MM.1S (cell line): ENCODE measurements at regions not wholly inside any gene's neighbourhood (a gene's known extent, or its start where the extent isn't known, plus 50 kb on each side); places are given as distances from the start of the nearest gene placed in this dataset.

Experiments
- DNase-seq: peaks from one replicate; pipeline ENCODE4 v3.0.0-alpha.2; 2015
- H2AFZ ChIP-seq: fragments of 300-600 bp; sonication (generic); 2 replicates; pipeline ENCODE4 v1.6.0; 2016; ENCODE audit warnings: antibody characterized with exemption, low read length
- H3F3A ChIP-seq: fragments of 300-600 bp; sonication (generic); 2 replicates; pipeline ENCODE4 v1.6.1; 2016; ENCODE audit warnings: mild to moderate bottlenecking, antibody characterized with exemption, low read length, moderate library complexity, mixed read lengths; ENCODE audit not compliant: insufficient read depth
- H3K27ac ChIP-seq: fragments of 300-600 bp; sonication (generic); 2 replicates; pipeline ENCODE4 v1.5.1; 2016; ENCODE audit warnings: mild to moderate bottlenecking, low read length
- H3K27me3 ChIP-seq: fragments of 300-600 bp; sonication (generic); replicated peaks from 2 replicates; pipeline ENCODE4 v1.6.0; 2016; ENCODE audit warnings: low read length; ENCODE audit not compliant: insufficient read depth
- H3K36me3 ChIP-seq: fragments of 300-600 bp; sonication (generic); replicated peaks from 2 replicates; pipeline ENCODE4 v1.6.1; 2016; ENCODE audit warnings: mild to moderate bottlenecking, low read length, mixed read lengths; ENCODE audit not compliant: insufficient read depth
- H3K4me1 ChIP-seq: fragments of 300-600 bp; sonication (generic); 2 replicates; pipeline ENCODE4 v1.6.1; 2016; ENCODE audit warnings: low read length, mixed read lengths
- H3K4me2 ChIP-seq: fragments of 300-600 bp; sonication (generic); 2 replicates; pipeline ENCODE4 v1.6.0; 2016; ENCODE audit warnings: low read depth, low read length
- H3K4me3 ChIP-seq: fragments of 300-600 bp; sonication (generic); 2 replicates; pipeline ENCODE4 v1.5.1; 2016; ENCODE audit warnings: low read length, mixed read lengths
- H3K79me2 ChIP-seq: fragments of 300-600 bp; sonication (generic); 2 replicates; pipeline ENCODE4 v1.6.1; 2016; ENCODE audit warnings: mixed run types, low read length, mixed read lengths
- H3K9ac ChIP-seq: fragments of 300-600 bp; sonication (generic); 2 replicates; pipeline ENCODE4 v1.6.1; 2016; ENCODE audit warnings: low read length, mixed read lengths
- H3K9me2 ChIP-seq: fragments of 300-600 bp; sonication (generic); replicated peaks from 2 replicates; pipeline ENCODE4 v1.6.1; 2016; ENCODE audit warnings: mild to moderate bottlenecking, low read length, mixed read lengths; ENCODE audit not compliant: insufficient read depth
- H3K9me3 ChIP-seq: fragments of 300-600 bp; sonication (generic); replicated peaks from 2 replicates; pipeline ENCODE4 v1.6.1; 2016; ENCODE audit warnings: mild to moderate bottlenecking, low read length, mixed read lengths; ENCODE audit not compliant: insufficient read depth
- H4K20me1 ChIP-seq: fragments of 300-600 bp; sonication (generic); 2 replicates; pipeline ENCODE4 v1.6.1; 2016; ENCODE audit warnings: mild to moderate bottlenecking, low read length, moderate library complexity, mixed read lengths; ENCODE audit not compliant: insufficient read depth
- CTCF ChIP-seq: fragments of 300-600 bp; sonication (generic); IDR thresholded peaks from 2 replicates; pipeline ENCODE4 v1.5.1; 2016; ENCODE audit warnings: antibody characterized with exemption, low read length, mixed read lengths
- EZH2 ChIP-seq: fragments of 300-600 bp; sonication (generic); optimal IDR thresholded peaks from 2 replicates; pipeline ENCODE3; 2017; ENCODE audit warnings: low read depth, mild to moderate bottlenecking, antibody characterized with exemption, low read length, mixed read lengths
- EZH2phosphoT487 ChIP-seq: fragments of 300-600 bp; sonication (generic); IDR thresholded peaks from 2 replicates; pipeline ENCODE4 v1.6.1; 2018; ENCODE audit warnings: antibody characterized with exemption, low read length

GRCh38 chr12:40499856-40500255 lies 192.4 kb upstream of the CNTN1 start:
- Histone ChIP-seq H3K36me3 (no peaks in the 10 kb centered on the region), H3F3A (no peaks in the 10 kb centered on the region), H3K79me2 (no peaks in the 10 kb centered on the region), H2AFZ (no peak overlapping the region), H4K20me1 (no peaks in the 10 kb centered on the region), H3K9me2 (no peaks in the 10 kb centered on the region), H3K27ac (no peak overlapping the region), H3K9me3 (no peaks in the 10 kb centered on the region), H3K9ac (no peak overlapping the region), H3K4me1 (peaks cover 11% of the 10 kb centered on the region), H3K27me3 (no peaks in the 10 kb centered on the region), H3K4me2 (no peak overlapping the region), H3K4me3 (no peak overlapping the region)
- DNase-seq, result no peak
- TF ChIP-seq EZH2 (no peak), EZH2phosphoT487 (no peak), CTCF (no peak)

GRCh38 chr12:40502322-40502721 lies 189.9 kb upstream of the CNTN1 start:
- Histone ChIP-seq H3F3A (no peaks in the 10 kb centered on the region), H3K4me1 (peaks cover 23% of the 10 kb centered on the region), H2AFZ (peak overlapping the region; percentile 50), H3K4me2 (0 out of 2 replicates have a peak overlapping the region, but pooled peaks have one; percentile 7), H3K27me3 (no peaks in the 10 kb centered on the region), H3K9ac (no peak overlapping the region), H4K20me1 (no peaks in the 10 kb centered on the region), H3K9me2 (no peaks in the 10 kb centered on the region), H3K79me2 (no peaks in the 10 kb centered on the region), H3K4me3 (no peak overlapping the region), H3K36me3 (no peaks in the 10 kb centered on the region), H3K9me3 (no peaks in the 10 kb centered on the region), H3K27ac (no peak overlapping the region)
- TF ChIP-seq EZH2 (no peak), CTCF (no peak), EZH2phosphoT487 (no peak)
- DNase-seq, result peak; percentile 15

GRCh38 chr12:40505327-40505726 lies 186.9 kb upstream of the CNTN1 start:
- Histone ChIP-seq H3K36me3 (no peaks in the 10 kb centered on the region), H2AFZ (peak overlapping the region; percentile 36), H3K27me3 (no peaks in the 10 kb centered on the region), H3K27ac (peak overlapping the region; percentile 9; the same call in 1 of the 2 replicates), H3K4me3 (no peak overlapping the region), H4K20me1 (no peaks in the 10 kb centered on the region), H3K9me2 (no peaks in the 10 kb centered on the region), H3K4me2 (peak overlapping the region; percentile 27; the same call in 1 of the 2 replicates), H3F3A (no peaks in the 10 kb centered on the region), H3K9me3 (no peaks in the 10 kb centered on the region), H3K4me1 (peaks cover 23% of the 10 kb centered on the region), H3K9ac (no peak overlapping the region), H3K79me2 (no peaks in the 10 kb centered on the region)
- TF ChIP-seq CTCF (no peak), EZH2 (no peak), EZH2phosphoT487 (no peak)
- peak; percentile 26 for DNase-seq
